IMR-90 (cell line): ENCODE measurements at regions not wholly inside any gene's neighbourhood (a gene's known extent, or its start where the extent isn't known, plus 50 kb on each side); places are given as distances from the start of the nearest gene placed in this dataset.

Experiments
- ATAC-seq: fragments of 200-7000 bp; cut with Tn5 transposase; 2 replicates; pipeline ENCODE4 v1.9.1; 2020; ENCODE audit warnings: low read depth, mild to moderate bottlenecking, moderate library complexity
- BruUV-seq: library from RNA; stranded (reverse); fragments of 400-500 nt; replicated peaks from 2 replicates; lab custom pipeline; 2021; lab: Mats Ljungman, UMichigan
- CTCF ChIA-PET: fragments of 300-600 bp; formaldehyde crosslinking; extraction: SDS; loops from one replicate; lab custom pipeline; 2021; ENCODE audit warnings: antibody characterized with exemption; lab: Yijun Ruan, JAX
- POLR2A ChIA-PET: fragments of 300-600 bp; sonication (Branson Sonifier 250); formaldehyde crosslinking; loops from one replicate; lab custom pipeline; 2022; ENCODE audit warnings: antibody characterized with exemption; ENCODE audit not compliant: unreplicated experiment; lab: Charles Lee
- DNase-seq: peaks from one replicate; pipeline ENCODE4 v3.0.0; 2013
- H2AFZ ChIP-seq: replicated peaks from 2 replicates; pipeline ENCODE3; 2013; ENCODE audit warnings: low read length, mild to moderate bottlenecking; ENCODE audit not compliant: poor library complexity
- H2AK5ac ChIP-seq: 2 replicates; pipeline ENCODE4 v1.6.1; 2013; ENCODE audit warnings: low read depth, low read length, inconsistent platforms
- H2AK9ac ChIP-seq: replicated peaks from 2 replicates; pipeline ENCODE3; 2013; ENCODE audit warnings: mild to moderate bottlenecking, low read depth, low read length, moderate library complexity; ENCODE audit not compliant: poor library complexity
- H2BK120ac ChIP-seq: 2 replicates; pipeline ENCODE4 v1.6.1; 2013; ENCODE audit warnings: low read depth, low read length, inconsistent platforms
- H2BK15ac ChIP-seq: 3 replicates; pipeline ENCODE4 v1.6.1; 2013; ENCODE audit warnings: low read depth, low read length, inconsistent platforms
- H2BK20ac ChIP-seq: 2 replicates; pipeline ENCODE4 v1.6.1; 2013; ENCODE audit warnings: low read depth, mild to moderate bottlenecking, inconsistent platforms, low read length, moderate library complexity
- H2BK5ac ChIP-seq: 2 replicates; pipeline ENCODE4 v1.6.1; 2013; ENCODE audit warnings: mild to moderate bottlenecking, low read depth, low read length, inconsistent platforms; ENCODE audit not compliant: poor library complexity, severe bottlenecking
- H3K14ac ChIP-seq: replicated peaks from 2 replicates; pipeline ENCODE4 v1.6.1; 2013; ENCODE audit warnings: low read depth, low read length, inconsistent platforms
- H3K18ac ChIP-seq: 2 replicates; pipeline ENCODE4 v1.6.1; 2013; ENCODE audit warnings: low read depth, low read length, control low read depth
- H3K23ac ChIP-seq: 2 replicates; pipeline ENCODE4 v1.6.1; 2013; ENCODE audit warnings: low read depth, low read length, inconsistent platforms
- H3K27ac ChIP-seq: 2 replicates; pipeline ENCODE4 v1.5.1; 2013; ENCODE audit warnings: mild to moderate bottlenecking, control low read depth, low read length; ENCODE audit not compliant: insufficient read depth
- H3K27me3 ChIP-seq: 2 replicates; pipeline ENCODE4 v1.6.1; 2013; ENCODE audit warnings: low read length; ENCODE audit not compliant: control insufficient read depth, insufficient read depth
- H3K36me3 ChIP-seq: 2 replicates; pipeline ENCODE4 v1.6.1; 2013; ENCODE audit warnings: low read length, mixed read lengths; ENCODE audit not compliant: control insufficient read depth, insufficient read depth
- H3K4ac ChIP-seq: 2 replicates; pipeline ENCODE4 v1.6.1; 2013; ENCODE audit warnings: low read depth, low read length, inconsistent platforms
- H3K4me1 ChIP-seq: 2 replicates; pipeline ENCODE4 v1.6.1; 2013; ENCODE audit warnings: low read length, mixed read lengths; ENCODE audit not compliant: control insufficient read depth, insufficient read depth
- H3K4me2 ChIP-seq: 2 replicates; pipeline ENCODE4 v1.6.1; 2013; ENCODE audit warnings: low read depth, mild to moderate bottlenecking, control low read depth, low read length, moderate library complexity
- H3K4me3 ChIP-seq: 2 replicates; pipeline ENCODE4 v1.5.1; 2013; ENCODE audit warnings: low read depth, mild to moderate bottlenecking, control low read depth, low read length, moderate library complexity; ENCODE audit not compliant: insufficient read depth
- H3K56ac ChIP-seq: 2 replicates; pipeline ENCODE4 v1.6.1; 2013; ENCODE audit warnings: low read length, inconsistent platforms; ENCODE audit not compliant: insufficient read depth; ENCODE audit errors: extremely low read depth
- H3K79me1 ChIP-seq, 2 experiments: 2 replicates each; pipeline ENCODE4 v1.6.1; 2013; ENCODE audit warnings: low read length in 2 of 2, inconsistent platforms in 1 of 2, low read depth in 1 of 2
- H3K9ac ChIP-seq: 2 replicates; pipeline ENCODE4 v1.6.1; 2013; ENCODE audit warnings: low read depth, low read length, control low read depth
- H3K9me1 ChIP-seq: 2 replicates; pipeline ENCODE4 v1.6.1; 2013; ENCODE audit warnings: low read length, inconsistent platforms; ENCODE audit not compliant: insufficient read depth
- H3K9me3 ChIP-seq: 2 replicates; pipeline ENCODE4 v1.6.1; 2013; ENCODE audit warnings: low read length; ENCODE audit not compliant: control insufficient read depth, insufficient read depth
- H4K20me1 ChIP-seq: 2 replicates; pipeline ENCODE4 v1.6.1; 2013; ENCODE audit warnings: low read length, inconsistent platforms; ENCODE audit not compliant: insufficient read depth
- H4K5ac ChIP-seq: 2 replicates; pipeline ENCODE4 v1.6.1; 2013; ENCODE audit warnings: mild to moderate bottlenecking, low read depth, low read length, control low read depth
- H4K8ac ChIP-seq, 2 experiments: 2 replicates each; pipeline ENCODE4 v1.6.1; 2013; ENCODE audit warnings: low read depth in 2 of 2, low read length in 2 of 2, control low read depth in 1 of 2, inconsistent platforms in 1 of 2
- H4K91ac ChIP-seq: 2 replicates; pipeline ENCODE4 v1.6.1; 2013; ENCODE audit warnings: low read depth, low read length, inconsistent platforms; ENCODE audit not compliant: insufficient read depth
- BHLHE40 ChIP-seq: fragments of 150-350 bp; IDR thresholded peaks from 2 replicates; pipeline ENCODE4 v1.6.1; 2016; ENCODE audit warnings: mild to moderate bottlenecking, low read depth, low read length
- CEBPB ChIP-seq: IDR thresholded peaks from 2 replicates; pipeline ENCODE4 v1.6.1; 2012; ENCODE audit warnings: low read depth, low read length, improper control_type of control experiment
- CHD1 ChIP-seq: IDR thresholded peaks from 2 replicates; pipeline ENCODE4 v1.6.1; 2012; ENCODE audit warnings: low read depth, low read length, improper control_type of control experiment
- CTCF ChIP-seq: conservative IDR thresholded peaks from 2 replicates; pipeline ENCODE4 v1.5.1; 2012; ENCODE audit warnings: mild to moderate bottlenecking, low read depth, low read length, improper control_type of control experiment
- ELK1 ChIP-seq: fragments of 150-350 bp; IDR thresholded peaks from 2 replicates; pipeline ENCODE4 v1.6.1; 2016; ENCODE audit warnings: low read depth, mild to moderate bottlenecking, low read length, moderate library complexity, borderline replicate concordance
- FOS ChIP-seq: fragments of 150-350 bp; IDR thresholded peaks from 2 replicates; pipeline ENCODE4 v1.6.1; 2016; ENCODE audit warnings: low read depth, low read length
- MAFK ChIP-seq: IDR thresholded peaks from 2 replicates; pipeline ENCODE4 v1.6.1; 2012; ENCODE audit warnings: low read depth, low read length, improper control_type of control experiment
- MAZ ChIP-seq: IDR thresholded peaks from 2 replicates; pipeline ENCODE4 v1.6.1; 2012; ENCODE audit warnings: low read depth, mild to moderate bottlenecking, low read length, improper control_type of control experiment, moderate library complexity, borderline replicate concordance
- MXI1 ChIP-seq: IDR thresholded peaks from 2 replicates; pipeline ENCODE4 v1.6.1; 2012; ENCODE audit warnings: low read depth, mild to moderate bottlenecking, low read length, moderate library complexity, borderline replicate concordance
- NFE2L2 ChIP-seq: fragments of 150-350 bp; IDR thresholded peaks from 2 replicates; pipeline ENCODE4 v1.6.1; 2016; ENCODE audit warnings: low read depth, mild to moderate bottlenecking, low read length
- RAD21 ChIP-seq: IDR thresholded peaks from 2 replicates; pipeline ENCODE4 v1.6.1; 2012; ENCODE audit warnings: low read length, improper control_type of control experiment
- RCOR1 ChIP-seq: IDR thresholded peaks from 2 replicates; pipeline ENCODE4 v1.6.1; 2012; ENCODE audit warnings: mild to moderate bottlenecking, low read length, improper control_type of control experiment; ENCODE audit not compliant: insufficient replicate concordance
- RFX5 ChIP-seq: IDR thresholded peaks from 2 replicates; pipeline ENCODE4 v1.8.0; 2012; ENCODE audit warnings: low read depth, mild to moderate bottlenecking, low read length, moderate library complexity
- SMC3 ChIP-seq: fragments of 150-350 bp; IDR thresholded peaks from 2 replicates; pipeline ENCODE4 v1.6.1; 2016; ENCODE audit warnings: low read depth, mild to moderate bottlenecking, antibody characterized with exemption, low read length, moderate library complexity
- USF2 ChIP-seq: fragments of 150-350 bp; IDR thresholded peaks from 2 replicates; pipeline ENCODE4 v1.6.1; 2017; ENCODE audit warnings: mild to moderate bottlenecking, antibody characterized with exemption, low read length, low read depth
- WGBS, 2 experiments: methylation state at CpG; one replicate each; pipeline versions ENCODE4 v1.1.5 to v1.1.7; 2013; ENCODE audit warnings: missing lambda C conversion rate in 2 of 2; ENCODE audit not compliant: insufficient read length in 1 of 2; ENCODE audit errors: extremely low coverage in 2 of 2; 5-methylcytosine and 5-hydroxymethylcytosine counted together
- dilution Hi-C: fragments of 300-500 bp; cut with HindIII; formaldehyde crosslinking; loops from one replicate; pipeline ENCODE4 v1.14.3; 2018; ENCODE audit warnings: low sequenced_read_pairs; ENCODE audit not compliant: unreplicated experiment
- in situ Hi-C: fragments of 300-500 bp; cut with MboI; formaldehyde crosslinking; loops from 3 replicates; pipeline ENCODE4 v1.14.3; 2019; ENCODE audit warnings: low sequenced_read_pairs, inconsistent platforms, mixed read lengths
- intact Hi-C: fragments of 100-400 bp; cut with micrococcal nuclease; formaldehyde crosslinking; loops from 2 replicates; pipeline ENCODE4 v1.10.0; 2022

DNA sequence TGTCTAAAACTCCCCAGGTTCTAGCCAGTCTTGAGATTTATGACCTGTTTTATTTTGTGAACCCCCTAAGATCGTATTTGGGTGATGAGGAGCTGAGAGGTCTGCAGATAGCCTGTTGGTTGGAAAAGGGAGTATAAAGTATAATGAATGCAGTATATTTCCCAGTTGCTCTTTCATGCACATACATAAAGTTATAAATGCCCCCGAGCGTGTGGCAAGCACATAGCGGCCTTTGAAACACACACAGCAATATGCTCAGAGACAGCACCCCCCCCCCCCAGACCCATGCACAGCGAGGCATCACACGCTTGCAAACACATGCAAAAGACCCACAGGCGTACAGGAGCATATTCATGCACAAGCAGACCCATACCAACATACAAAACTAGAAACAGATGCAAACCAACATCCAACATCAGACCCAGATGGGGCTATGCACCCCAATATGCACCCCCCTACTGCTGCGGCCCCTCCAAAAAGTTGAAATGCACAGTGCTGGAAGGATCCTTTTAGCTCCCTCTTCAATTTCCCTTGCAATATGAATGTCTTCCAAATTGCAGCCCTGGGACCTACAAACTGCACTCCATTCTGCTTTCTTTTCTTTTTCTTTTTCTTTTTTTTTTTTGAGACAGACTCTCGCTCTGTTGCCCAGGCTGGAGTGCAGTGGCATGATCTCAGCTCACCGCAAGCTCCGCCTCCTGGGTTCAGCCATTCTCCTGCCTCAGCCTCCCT is 82.2 kb upstream of the TBX3 start:
- ATAC-seq (no peak), DNase-seq (no peak)
- Histone ChIP-seq H3K27me3 (no peaks in the 10 kb centered on the region), H2BK20ac (peak overlapping the region; percentile 49; the same call in 1 of the 2 replicates), H3K23ac (no peak overlapping the region), H2BK15ac (no peak overlapping the region), H4K8ac (0 out of 4 replicates have a peak overlapping the region, but pooled peaks of 1 of the 2 experiments have one; percentile 5), H3K4ac (0 out of 2 replicates have a peak overlapping the region, but pooled peaks have one; percentile 31), H4K5ac (no peak overlapping the region), H3K4me1 (peaks cover 8% of the 10 kb centered on the region), H2BK120ac (no peak overlapping the region), H3K27ac (no peak overlapping the region), H3K79me1 (peaks cover 0 to 2% of the 10 kb centered on the region in 2 experiments; a peak in 1 of 4 replicates), H2BK5ac (no peak overlapping the region), H3K14ac (no peak overlapping the region), H4K20me1 (no peaks in the 10 kb centered on the region), H3K4me3 (no peak overlapping the region), H3K18ac (no peak overlapping the region), H3K9ac (no peak overlapping the region), H3K4me2 (no peak overlapping the region), H2AK9ac (no peak overlapping the region), H3K9me1 (peaks cover 3% of the 10 kb centered on the region), H3K36me3 (no peaks in the 10 kb centered on the region), H4K91ac (no peak overlapping the region), H3K9me3 (peaks cover 2% of the 10 kb centered on the region; the same call in 1 of the 2 replicates), H2AK5ac (no peak overlapping the region), H3K56ac (no peak overlapping the region), H2AFZ (no peak overlapping the region)
- ChIA-PET CTCF (no interaction called here), POLR2A (no interaction called here)
- in situ Hi-C loops, result no loop called here
- BruUV-seq, result no TSS peak
- dilution Hi-C loops, result no loop called here
- intact Hi-C loops, result loop anchor here (10.0 kb wide), 1 partner anchor 139 kb away; no protein-coding TSS in a partner anchor
- no CpG with 5 or more reads among the region's 11 CpGs for WGBS, 2 experiments
- no peak for TF ChIP-seq ELK1
- TF ChIP-seq RAD21, result no peak
- no peak for TF ChIP-seq MAFK
- no peak for TF ChIP-seq SMC3
- TF ChIP-seq CEBPB, result no peak
- TF ChIP-seq MXI1, result no peak
- no peak for TF ChIP-seq USF2
- TF ChIP-seq RCOR1, result no peak
- TF ChIP-seq CTCF, result no peak
- no peak for TF ChIP-seq FOS
- TF ChIP-seq NFE2L2, result no peak
- TF ChIP-seq MAZ, result no peak
- TF ChIP-seq CHD1, result no peak
- TF ChIP-seq RFX5, result no peak
- TF ChIP-seq BHLHE40, result no peak
